ENCODE measurements at regions not wholly inside any gene's neighbourhood (a gene's known extent, or its start where the extent isn't known, plus 50 kb on each side); places are given as distances from the start of the nearest gene placed in this dataset.
"Not testable (repeated sequence)": the region's sequence is repeated elsewhere in the genome, so short reads cannot be mapped to it uniquely, and the experiment has no call there.

GRCh38 chr11:105429096-105429910 lies 180.6 kb upstream of the GRIA4 start:
- no peak for DNase-seq (ENCODE audit: low spot score)

GRCh38 chr11:105407101-105407500 lies 202.8 kb upstream of the GRIA4 start:
- DNase-seq (ENCODE audit: low spot score), result no peak

- no peak for DNase-seq (ENCODE audit: low spot score)
Observed at GRCh38 chr11:105401269-105401809, 208.5 kb upstream of the GRIA4 start.

GRCh38 chr11:105399511-105399910 lies 210.4 kb upstream of the GRIA4 start:
- no peak for DNase-seq (ENCODE audit: low spot score)

- DNase-seq (ENCODE audit: low spot score), result no peak
Observed at GRCh38 chr11:105398636-105399035, 211.2 kb upstream of the GRIA4 start.

- DNase-seq (ENCODE audit: low spot score), result no peak
Observed at GRCh38 chr11:105393326-105393725, 216.5 kb upstream of the GRIA4 start.

GRCh38 chr11:105392556-105392955 lies 217.3 kb upstream of the GRIA4 start:
- no peak for DNase-seq (ENCODE audit: low spot score)

- DNase-seq (ENCODE audit: low spot score), result no peak
Observed at GRCh38 chr11:105389952-105390351, 219.9 kb upstream of the GRIA4 start.

GRCh38 chr11:105388006-105388405 lies 221.9 kb upstream of the GRIA4 start:
- no peak for DNase-seq (ENCODE audit: low spot score)

- no peak for DNase-seq (ENCODE audit: low spot score)
Observed at GRCh38 chr11:105381941-105382340, 227.9 kb upstream of the GRIA4 start.

- DNase-seq (ENCODE audit: low spot score), result no peak
Observed at GRCh38 chr11:105377870-105378269, 232.0 kb upstream of the GRIA4 start.

GRCh38 chr11:105372206-105372605 lies 232.6 kb upstream of the CARD18 start:
- DNase-seq (ENCODE audit: low spot score), result no peak

GRCh38 chr11:105371311-105371710 lies 231.7 kb upstream of the CARD18 start:
- no peak for DNase-seq (ENCODE audit: low spot score)

- DNase-seq (ENCODE audit: low spot score), result no peak
Observed at GRCh38 chr11:105368711-105369110, 229.1 kb upstream of the CARD18 start.

- DNase-seq (ENCODE audit: low spot score), result no peak
Observed at GRCh38 chr11:105367129-105367528, 227.6 kb upstream of the CARD18 start.

- DNase-seq (ENCODE audit: low spot score), result no peak
Observed at GRCh38 chr11:105361651-105362050, 222.1 kb upstream of the CARD18 start.

- DNase-seq (ENCODE audit: low spot score), result no peak
Observed at GRCh38 chr11:105357764-105358163, 218.2 kb upstream of the CARD18 start.

GRCh38 chr11:105357146-105357545 lies 217.6 kb upstream of the CARD18 start:
- no peak for DNase-seq (ENCODE audit: low spot score)

GRCh38 chr11:105349867-105350266 lies 210.3 kb upstream of the CARD18 start:
- not testable (repeated sequence) for DNase-seq (ENCODE audit: low spot score)

- no peak for DNase-seq (ENCODE audit: low spot score)
Observed at GRCh38 chr11:105344938-105345337, 205.4 kb upstream of the CARD18 start.

GRCh38 chr11:105334025-105334714 lies 194.6 kb upstream of the CARD18 start:
- DNase-seq (ENCODE audit: low spot score), result no peak

GRCh38 chr11:105333153-105333552 lies 193.6 kb upstream of the CARD18 start:
- no peak for DNase-seq (ENCODE audit: low spot score)

GRCh38 chr11:105332171-105332570 lies 192.6 kb upstream of the CARD18 start:
- DNase-seq (ENCODE audit: low spot score), result no peak
